ENCODE measurements at regions not wholly inside any gene's neighbourhood (a gene's known extent, or its start where the extent isn't known, plus 50 kb on each side); places are given as distances from the start of the nearest gene placed in this dataset.

GRCh38 chr4:8732681-8733243 lies 138.9 kb downstream of the HMX1 start:
- TF ChIP-seq CTCF (IDR thresholded peaks at IDR 0.05) (no peak), POLR2A (IDR thresholded peaks at IDR 0.05) (no peak)
